ENCODE measurements at regions not wholly inside any gene's neighbourhood (a gene's known extent, or its start where the extent isn't known, plus 50 kb on each side); places are given as distances from the start of the nearest gene placed in this dataset.

DNA sequence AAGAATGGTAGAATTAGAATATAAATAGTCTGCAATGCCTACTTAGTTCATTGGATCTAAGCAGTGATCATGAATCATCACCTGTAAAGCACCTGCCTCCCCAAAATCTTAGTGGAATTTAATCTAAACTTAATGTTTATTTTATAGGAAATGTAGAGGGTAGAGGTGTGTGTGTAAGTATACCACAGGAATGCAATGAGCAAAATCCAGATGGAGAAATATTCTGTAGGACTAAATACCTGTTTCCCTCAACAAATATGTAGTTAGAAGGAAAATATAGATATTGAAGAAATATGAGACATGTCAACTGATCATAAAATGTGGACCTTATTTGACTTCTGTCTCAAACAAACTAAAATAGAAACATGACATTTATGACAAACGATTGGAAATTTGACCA is 839.2 kb upstream of the FBXO33 start:
- CTCF ChIA-PET = no interaction called here
- no peaks in the 10 kb centered on the region for H3K9me2 ChIP-seq
- TF ChIP-seq USF1 (IDR thresholded peaks at IDR 0.05; ENCODE audit: borderline replicate concordance, low read depth) = no peak
- TF ChIP-seq TAF1 (IDR thresholded peaks at IDR 0.05; ENCODE audit: borderline replicate concordance, low read depth, low read length) = no peak
- no peak for TF ChIP-seq RAD21 (IDR thresholded peaks at IDR 0.05; ENCODE audit: low read length)
- TF ChIP-seq RXRA (IDR thresholded peaks at IDR 0.05; ENCODE audit: borderline replicate concordance, low read depth) = no peak
- TF ChIP-seq TEAD4 (IDR thresholded peaks at IDR 0.05; ENCODE audit: borderline replicate concordance, insufficient read depth) = no peak
- no peak for TF ChIP-seq SIN3A (IDR thresholded peaks at IDR 0.05; ENCODE audit: borderline replicate concordance, low read depth, low read length)
- TF ChIP-seq RFX5 (IDR thresholded peaks at IDR 0.05; ENCODE audit: low read length) = no peak
- TF ChIP-seq EP300 (IDR thresholded peaks at IDR 0.05; ENCODE audit: borderline replicate concordance in 1 of 2, low read depth in 1 of 2, low read length in 1 of 2) = no peak
- no peak overlapping the region for H3K4me2 ChIP-seq
- no peaks in the 10 kb centered on the region for H3K4me1 ChIP-seq (ENCODE audit: control insufficient read depth in 1 of 2, insufficient read depth in 2 of 2, low read depth in 1 of 2, low read length in 1 of 2)
- no peak overlapping the region for H3K4me3 ChIP-seq (ENCODE audit: low read depth in 2 of 2, low read length in 1 of 2)
- 3% methylated on average over 1 of the region's 1 CpG for WGBS (ENCODE audit: low lambda C conversion rate)
- H2AFZ ChIP-seq (ENCODE audit: low read depth) = no peak overlapping the region
- POLR2A ChIA-PET = no interaction called here
- no peaks in the 10 kb centered on the region for H3F3A ChIP-seq (replicated peaks; ENCODE audit: insufficient read depth)
- no peaks in the 10 kb centered on the region for H3K9me3 ChIP-seq
- H4K20me1 ChIP-seq (ENCODE audit: insufficient read depth) = no peaks in the 10 kb centered on the region
- no peaks in the 10 kb centered on the region for H3K27me3 ChIP-seq (ENCODE audit: insufficient read depth)
- no peaks in the 10 kb centered on the region for H3K36me3 ChIP-seq (replicated peaks in 1 of 2; ENCODE audit: control insufficient read depth in 1 of 2, insufficient read depth in 2 of 2, low read length in 1 of 2)
- H3K79me2 ChIP-seq (ENCODE audit: insufficient read depth) = no peaks in the 10 kb centered on the region
- H3K27ac ChIP-seq (ENCODE audit: low read depth in 2 of 2, low read length in 1 of 2) = no peak overlapping the region
- no peak overlapping the region for H3K9ac ChIP-seq
- no peak for DNase-seq

GRCh38 chr14:40269436-40269835 is 837.2 kb upstream of the FBXO33 start:
- DNase-seq = no peak
- Histone ChIP-seq H3K9me2 (no peaks in the 10 kb centered on the region), H3F3A (replicated peaks; ENCODE audit: insufficient read depth) (no peaks in the 10 kb centered on the region), H3K4me2 (no peak overlapping the region), H3K79me2 (ENCODE audit: insufficient read depth) (no peaks in the 10 kb centered on the region), H3K27ac (ENCODE audit: low read depth in 2 of 2, low read length in 1 of 2) (no peak overlapping the region), H3K27me3 (ENCODE audit: insufficient read depth) (no peaks in the 10 kb centered on the region), H3K9me3 (no peaks in the 10 kb centered on the region), H3K9ac (no peak overlapping the region), H4K20me1 (ENCODE audit: insufficient read depth) (no peaks in the 10 kb centered on the region), H3K36me3 (replicated peaks in 1 of 2; ENCODE audit: control insufficient read depth in 1 of 2, insufficient read depth in 2 of 2, low read length in 1 of 2) (no peaks in the 10 kb centered on the region), H3K4me1 (ENCODE audit: control insufficient read depth in 1 of 2, insufficient read depth in 2 of 2, low read depth in 1 of 2, low read length in 1 of 2) (no peaks in the 10 kb centered on the region), H3K4me3 (ENCODE audit: low read depth in 2 of 2, low read length in 1 of 2) (no peak overlapping the region), H2AFZ (ENCODE audit: low read depth) (no peak overlapping the region)
- WGBS (ENCODE audit: low lambda C conversion rate) = 0% methylated on average over 2 of the region's 2 CpGs
- CTCF ChIA-PET = no interaction called here
- POLR2A ChIA-PET = no interaction called here
- no peak for TF ChIP-seq USF1 (IDR thresholded peaks at IDR 0.05; ENCODE audit: borderline replicate concordance, low read depth)
- no peak for TF ChIP-seq JUND (IDR thresholded peaks at IDR 0.05)
- TF ChIP-seq, protein P1, sequence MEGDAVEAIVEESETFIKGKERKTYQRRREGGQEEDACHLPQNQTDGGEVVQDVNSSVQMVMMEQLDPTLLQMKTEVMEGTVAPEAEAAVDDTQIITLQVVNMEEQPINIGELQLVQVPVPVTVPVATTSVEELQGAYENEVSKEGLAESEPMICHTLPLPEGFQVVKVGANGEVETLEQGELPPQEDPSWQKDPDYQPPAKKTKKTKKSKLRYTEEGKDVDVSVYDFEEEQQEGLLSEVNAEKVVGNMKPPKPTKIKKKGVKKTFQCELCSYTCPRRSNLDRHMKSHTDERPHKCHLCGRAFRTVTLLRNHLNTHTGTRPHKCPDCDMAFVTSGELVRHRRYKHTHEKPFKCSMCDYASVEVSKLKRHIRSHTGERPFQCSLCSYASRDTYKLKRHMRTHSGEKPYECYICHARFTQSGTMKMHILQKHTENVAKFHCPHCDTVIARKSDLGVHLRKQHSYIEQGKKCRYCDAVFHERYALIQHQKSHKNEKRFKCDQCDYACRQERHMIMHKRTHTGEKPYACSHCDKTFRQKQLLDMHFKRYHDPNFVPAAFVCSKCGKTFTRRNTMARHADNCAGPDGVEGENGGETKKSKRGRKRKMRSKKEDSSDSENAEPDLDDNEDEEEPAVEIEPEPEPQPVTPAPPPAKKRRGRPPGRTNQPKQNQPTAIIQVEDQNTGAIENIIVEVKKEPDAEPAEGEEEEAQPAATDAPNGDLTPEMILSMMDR (IDR thresholded peaks at IDR 0.05) = no peak
- TF ChIP-seq, protein P2, sequence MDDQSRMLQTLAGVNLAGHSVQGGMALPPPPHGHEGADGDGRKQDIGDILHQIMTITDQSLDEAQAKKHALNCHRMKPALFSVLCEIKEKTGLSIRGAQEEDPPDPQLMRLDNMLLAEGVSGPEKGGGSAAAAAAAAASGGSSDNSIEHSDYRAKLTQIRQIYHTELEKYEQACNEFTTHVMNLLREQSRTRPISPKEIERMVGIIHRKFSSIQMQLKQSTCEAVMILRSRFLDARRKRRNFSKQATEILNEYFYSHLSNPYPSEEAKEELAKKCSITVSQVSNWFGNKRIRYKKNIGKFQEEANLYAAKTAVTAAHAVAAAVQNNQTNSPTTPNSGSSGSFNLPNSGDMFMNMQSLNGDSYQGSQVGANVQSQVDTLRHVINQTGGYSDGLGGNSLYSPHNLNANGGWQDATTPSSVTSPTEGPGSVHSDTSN (IDR thresholded peaks at IDR 0.05) = no peak
- no peak for TF ChIP-seq NRF1 (IDR thresholded peaks at IDR 0.05; ENCODE audit: low read depth, low read length)
- TF ChIP-seq TEAD4 (IDR thresholded peaks at IDR 0.05; ENCODE audit: borderline replicate concordance, insufficient read depth) = no peak
- TF ChIP-seq GABPA (IDR thresholded peaks at IDR 0.05; ENCODE audit: low read depth) = no peak
- no peak for TF ChIP-seq NFIC (IDR thresholded peaks at IDR 0.05; ENCODE audit: borderline replicate concordance)
- TF ChIP-seq POLR2AphosphoS5 (IDR thresholded peaks at IDR 0.05; ENCODE audit: low read depth, low read length) = no peak
- no peak for TF ChIP-seq MEF2A (IDR thresholded peaks at IDR 0.05; ENCODE audit: borderline replicate concordance, low read depth)
- no peak for TF ChIP-seq MXI1 (IDR thresholded peaks at IDR 0.05; ENCODE audit: low read depth, low read length)
- TF ChIP-seq, protein P3, sequence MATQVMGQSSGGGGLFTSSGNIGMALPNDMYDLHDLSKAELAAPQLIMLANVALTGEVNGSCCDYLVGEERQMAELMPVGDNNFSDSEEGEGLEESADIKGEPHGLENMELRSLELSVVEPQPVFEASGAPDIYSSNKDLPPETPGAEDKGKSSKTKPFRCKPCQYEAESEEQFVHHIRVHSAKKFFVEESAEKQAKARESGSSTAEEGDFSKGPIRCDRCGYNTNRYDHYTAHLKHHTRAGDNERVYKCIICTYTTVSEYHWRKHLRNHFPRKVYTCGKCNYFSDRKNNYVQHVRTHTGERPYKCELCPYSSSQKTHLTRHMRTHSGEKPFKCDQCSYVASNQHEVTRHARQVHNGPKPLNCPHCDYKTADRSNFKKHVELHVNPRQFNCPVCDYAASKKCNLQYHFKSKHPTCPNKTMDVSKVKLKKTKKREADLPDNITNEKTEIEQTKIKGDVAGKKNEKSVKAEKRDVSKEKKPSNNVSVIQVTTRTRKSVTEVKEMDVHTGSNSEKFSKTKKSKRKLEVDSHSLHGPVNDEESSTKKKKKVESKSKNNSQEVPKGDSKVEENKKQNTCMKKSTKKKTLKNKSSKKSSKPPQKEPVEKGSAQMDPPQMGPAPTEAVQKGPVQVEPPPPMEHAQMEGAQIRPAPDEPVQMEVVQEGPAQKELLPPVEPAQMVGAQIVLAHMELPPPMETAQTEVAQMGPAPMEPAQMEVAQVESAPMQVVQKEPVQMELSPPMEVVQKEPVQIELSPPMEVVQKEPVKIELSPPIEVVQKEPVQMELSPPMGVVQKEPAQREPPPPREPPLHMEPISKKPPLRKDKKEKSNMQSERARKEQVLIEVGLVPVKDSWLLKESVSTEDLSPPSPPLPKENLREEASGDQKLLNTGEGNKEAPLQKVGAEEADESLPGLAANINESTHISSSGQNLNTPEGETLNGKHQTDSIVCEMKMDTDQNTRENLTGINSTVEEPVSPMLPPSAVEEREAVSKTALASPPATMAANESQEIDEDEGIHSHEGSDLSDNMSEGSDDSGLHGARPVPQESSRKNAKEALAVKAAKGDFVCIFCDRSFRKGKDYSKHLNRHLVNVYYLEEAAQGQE (IDR thresholded peaks at IDR 0.05; ENCODE audit: low read depth, low read length) = no peak
- no peak for TF ChIP-seq RAD21 (IDR thresholded peaks at IDR 0.05; ENCODE audit: low read length)
- no peak for TF ChIP-seq YY1 (IDR thresholded peaks at IDR 0.05; ENCODE audit: low read depth)
- TF ChIP-seq CHD2 (IDR thresholded peaks at IDR 0.05; ENCODE audit: low read length, partially characterized antibody) = no peak
- TF ChIP-seq SIN3A (IDR thresholded peaks at IDR 0.05; ENCODE audit: borderline replicate concordance, low read depth, low read length) = no peak
- no peak for TF ChIP-seq GATA2 (CRISPR knock-in tag; IDR thresholded peaks at IDR 0.05)
